Peyer's patch (tissue), 4 donors: ENCODE measurements at regions not wholly inside any gene's neighbourhood (a gene's known extent, or its start where the extent isn't known, plus 50 kb on each side); places are given as distances from the start of the nearest gene placed in this dataset.

Source experiments
- POLR2A ChIP-seq, 2 donors: fragments of 450-650 bp; IDR thresholded peaks; one replicate each; pipeline ENCODE4 v1.5.1; 2017; ENCODE audit warnings: antibody characterized with exemption in 2 of 2, mild to moderate bottlenecking in 2 of 2, moderate library complexity in 2 of 2
- TF ChIP-seq, protein P1 (sequence below), 6 experiments: fragments of 450-650 bp in 4 of 6; fragments of 200-600 bp in 2 of 6; sonication (generic) in 1 of 6; IDR thresholded peaks; one replicate each; pipeline ENCODE4 v1.5.1; 2017 to 2019; ENCODE audit warnings: antibody characterized with exemption in 6 of 6, mild to moderate bottlenecking in 3 of 6, moderate library complexity in 1 of 6

DNA sequence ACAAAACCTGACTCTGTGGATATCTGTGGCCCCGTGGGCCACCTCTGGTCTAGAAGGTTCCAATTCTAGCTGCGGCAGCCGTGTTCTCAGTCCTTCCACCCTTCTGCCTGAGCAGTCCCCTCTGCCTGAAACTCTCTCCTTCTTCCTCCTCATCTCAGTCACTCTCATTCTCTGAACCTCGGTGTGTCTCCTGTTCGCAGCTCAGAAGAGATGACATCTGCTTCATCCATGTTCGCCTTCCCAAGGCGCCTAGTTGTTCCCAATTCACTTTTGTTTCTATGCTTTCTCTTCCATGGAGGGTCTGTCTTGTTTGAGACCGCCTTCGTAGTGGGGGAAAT, 95.5 kb downstream of the CEBPB start:
- TF ChIP-seq POLR2A (IDR thresholded peaks at IDR 0.05) = no peak
- TF ChIP-seq, protein P1, sequence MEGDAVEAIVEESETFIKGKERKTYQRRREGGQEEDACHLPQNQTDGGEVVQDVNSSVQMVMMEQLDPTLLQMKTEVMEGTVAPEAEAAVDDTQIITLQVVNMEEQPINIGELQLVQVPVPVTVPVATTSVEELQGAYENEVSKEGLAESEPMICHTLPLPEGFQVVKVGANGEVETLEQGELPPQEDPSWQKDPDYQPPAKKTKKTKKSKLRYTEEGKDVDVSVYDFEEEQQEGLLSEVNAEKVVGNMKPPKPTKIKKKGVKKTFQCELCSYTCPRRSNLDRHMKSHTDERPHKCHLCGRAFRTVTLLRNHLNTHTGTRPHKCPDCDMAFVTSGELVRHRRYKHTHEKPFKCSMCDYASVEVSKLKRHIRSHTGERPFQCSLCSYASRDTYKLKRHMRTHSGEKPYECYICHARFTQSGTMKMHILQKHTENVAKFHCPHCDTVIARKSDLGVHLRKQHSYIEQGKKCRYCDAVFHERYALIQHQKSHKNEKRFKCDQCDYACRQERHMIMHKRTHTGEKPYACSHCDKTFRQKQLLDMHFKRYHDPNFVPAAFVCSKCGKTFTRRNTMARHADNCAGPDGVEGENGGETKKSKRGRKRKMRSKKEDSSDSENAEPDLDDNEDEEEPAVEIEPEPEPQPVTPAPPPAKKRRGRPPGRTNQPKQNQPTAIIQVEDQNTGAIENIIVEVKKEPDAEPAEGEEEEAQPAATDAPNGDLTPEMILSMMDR (IDR thresholded peaks at IDR 0.05) = no peak
